ENCODE measurements at regions not wholly inside any gene's neighbourhood (a gene's known extent, or its start where the extent isn't known, plus 50 kb on each side); places are given as distances from the start of the nearest gene placed in this dataset.

- DNase-seq (no peak), ATAC-seq (replicated peaks in 1 of 4) (no peak)
- no peaks in the 10 kb centered on the region for H3K4me1 Mint-ChIP-seq
- peaks cover 22 to 49% (median 36%) of the 10 kb centered on the region in 3 donors for H3K9me3 Mint-ChIP-seq
- Histone ChIP-seq H3K4me1 (ENCODE audit: control insufficient read depth in 1 of 2, extremely low read depth in 1 of 2, insufficient read depth in 2 of 2, low read length in 2 of 2) (no peaks in the 10 kb centered on the region), H3K27me3 (replicated peaks in 1 of 2; ENCODE audit: control insufficient read depth in 2 of 2, extremely low read depth in 1 of 2, insufficient read depth in 2 of 2, low read length in 1 of 2) (no peaks in the 10 kb centered on the region), H3K9me3 (no peaks in the 10 kb centered on the region), H3K36me3 (ENCODE audit: control insufficient read depth in 2 of 2, extremely low read depth in 1 of 2, insufficient read depth in 1 of 2, low read length in 1 of 2) (no peaks in the 10 kb centered on the region), H3K27ac (ENCODE audit: low read length) (no peak overlapping the region), H3K4me3 (ENCODE audit: control insufficient read depth in 1 of 2, extremely low read depth in 1 of 2, low read length in 1 of 2) (no peak overlapping the region)
- no peaks in the 10 kb centered on the region for H3K36me3 Mint-ChIP-seq
- no peak overlapping the region for H3K27ac Mint-ChIP-seq
- CTCF ChIA-PET = no interaction called here
- H3K27me3 Mint-ChIP-seq = no peaks in the 10 kb centered on the region
- POLR2A ChIA-PET = no interaction called here
- no peak overlapping the region for H3K4me3 Mint-ChIP-seq
Observed at GRCh38 chr4:62940229-62940628, 1469.0 kb downstream of the TECRL start.

- no peaks in the 10 kb centered on the region for H3K27me3 ChIP-seq (replicated peaks in 1 of 2; ENCODE audit: control insufficient read depth in 2 of 2, extremely low read depth in 1 of 2, insufficient read depth in 2 of 2, low read length in 1 of 2)
- WGBS (ENCODE audit: insufficient coverage) = no CpG with 5 or more reads among the region's 1 CpG
- Mint-ChIP-seq H3K27me3 (no peaks in the 10 kb centered on the region), H3K9me3 (peaks cover 12 to 30% (median 18%) of the 10 kb centered on the region in 3 donors), H3K4me3 (no peak overlapping the region), H3K36me3 (no peaks in the 10 kb centered on the region), H3K27ac (no peak overlapping the region), H3K4me1 (no peaks in the 10 kb centered on the region)
- no peaks in the 10 kb centered on the region for H3K4me1 ChIP-seq (ENCODE audit: control insufficient read depth in 1 of 2, extremely low read depth in 1 of 2, insufficient read depth in 2 of 2, low read length in 2 of 2)
- no peak overlapping the region for H3K4me3 ChIP-seq (ENCODE audit: control insufficient read depth in 1 of 2, extremely low read depth in 1 of 2, low read length in 1 of 2)
- ATAC-seq (replicated peaks in 1 of 4) (no peak), DNase-seq (no peak)
- ChIA-PET POLR2A (interaction anchor here in 1 of 2 donors (0.6 kb wide), 1 partner anchor 420 kb away, joined by 4 read pairs; no protein-coding TSS in a partner anchor), CTCF (no interaction called here)
- H3K9me3 ChIP-seq = no peaks in the 10 kb centered on the region
- no peaks in the 10 kb centered on the region for H3K36me3 ChIP-seq (ENCODE audit: control insufficient read depth in 2 of 2, extremely low read depth in 1 of 2, insufficient read depth in 1 of 2, low read length in 1 of 2)
- H3K27ac ChIP-seq (ENCODE audit: low read length) = no peak overlapping the region
Observed at GRCh38 chr4:62930884-62931283, 1478.4 kb downstream of the TECRL start.

- Histone ChIP-seq H3K4me1 (ENCODE audit: control insufficient read depth in 1 of 2, extremely low read depth in 1 of 2, insufficient read depth in 2 of 2, low read length in 2 of 2) (no peaks in the 10 kb centered on the region), H3K4me3 (ENCODE audit: control insufficient read depth in 1 of 2, extremely low read depth in 1 of 2, low read length in 1 of 2) (no peak overlapping the region), H3K9me3 (no peaks in the 10 kb centered on the region), H3K27me3 (replicated peaks in 1 of 2; ENCODE audit: control insufficient read depth in 2 of 2, extremely low read depth in 1 of 2, insufficient read depth in 2 of 2, low read length in 1 of 2) (no peaks in the 10 kb centered on the region), H3K36me3 (ENCODE audit: control insufficient read depth in 2 of 2, extremely low read depth in 1 of 2, insufficient read depth in 1 of 2, low read length in 1 of 2) (no peaks in the 10 kb centered on the region), H3K27ac (ENCODE audit: low read length) (no peak overlapping the region)
- Mint-ChIP-seq H3K4me3 (no peak overlapping the region), H3K27me3 (no peaks in the 10 kb centered on the region), H3K4me1 (no peaks in the 10 kb centered on the region), H3K9me3 (peaks cover 6 to 16% (median 16%) of the 10 kb centered on the region in 3 donors), H3K36me3 (no peaks in the 10 kb centered on the region), H3K27ac (no peak overlapping the region)
- POLR2A ChIA-PET = no interaction called here
- 80% methylated on average over 1 of the region's 3 CpGs for WGBS (ENCODE audit: insufficient coverage)
- DNase-seq (no peak), ATAC-seq (replicated peaks in 1 of 4) (no peak)
- CTCF ChIA-PET = no interaction called here
Observed at GRCh38 chr4:62928483-62928882, 1480.8 kb downstream of the TECRL start.

- Histone ChIP-seq H3K4me1 (ENCODE audit: control insufficient read depth in 1 of 2, extremely low read depth in 1 of 2, insufficient read depth in 2 of 2, low read length in 2 of 2) (no peaks in the 10 kb centered on the region), H3K9me3 (no peaks in the 10 kb centered on the region), H3K27me3 (replicated peaks in 1 of 2; ENCODE audit: control insufficient read depth in 2 of 2, extremely low read depth in 1 of 2, insufficient read depth in 2 of 2, low read length in 1 of 2) (no peaks in the 10 kb centered on the region), H3K36me3 (ENCODE audit: control insufficient read depth in 2 of 2, extremely low read depth in 1 of 2, insufficient read depth in 1 of 2, low read length in 1 of 2) (no peaks in the 10 kb centered on the region), H3K27ac (ENCODE audit: low read length) (no peak overlapping the region), H3K4me3 (ENCODE audit: control insufficient read depth in 1 of 2, extremely low read depth in 1 of 2, low read length in 1 of 2) (no peak overlapping the region)
- ChIA-PET POLR2A (no interaction called here), CTCF (no interaction called here)
- H3K9me3 Mint-ChIP-seq = peaks cover 10 to 14% (median 12%) of the 10 kb centered on the region in 3 donors
- no peak for DNase-seq
- WGBS (ENCODE audit: insufficient coverage) = 63% methylated on average over 2 of the region's 3 CpGs
- no peak overlapping the region for H3K27ac Mint-ChIP-seq
- no peak for ATAC-seq (replicated peaks in 1 of 4)
- no peak overlapping the region for H3K4me3 Mint-ChIP-seq
- no peaks in the 10 kb centered on the region for H3K27me3 Mint-ChIP-seq
- no peaks in the 10 kb centered on the region for H3K4me1 Mint-ChIP-seq
- no peaks in the 10 kb centered on the region for H3K36me3 Mint-ChIP-seq
Observed at GRCh38 chr4:62927574-62927973, 1481.7 kb downstream of the TECRL start.

- H3K9me3 ChIP-seq = no peaks in the 10 kb centered on the region
- H3K4me3 Mint-ChIP-seq = no peak overlapping the region
- H3K4me1 ChIP-seq (ENCODE audit: control insufficient read depth in 1 of 2, extremely low read depth in 1 of 2, insufficient read depth in 2 of 2, low read length in 2 of 2) = no peaks in the 10 kb centered on the region
- H3K4me3 ChIP-seq (ENCODE audit: control insufficient read depth in 1 of 2, extremely low read depth in 1 of 2, low read length in 1 of 2) = no peak overlapping the region
- no peaks in the 10 kb centered on the region for H3K27me3 Mint-ChIP-seq
- peaks cover 8 to 12% (median 8%) of the 10 kb centered on the region in 3 donors for H3K9me3 Mint-ChIP-seq
- H3K36me3 Mint-ChIP-seq = no peaks in the 10 kb centered on the region
- no peak for DNase-seq
- H3K4me1 Mint-ChIP-seq = no peaks in the 10 kb centered on the region
- no peaks in the 10 kb centered on the region for H3K36me3 ChIP-seq (ENCODE audit: control insufficient read depth in 2 of 2, extremely low read depth in 1 of 2, insufficient read depth in 1 of 2, low read length in 1 of 2)
- no peaks in the 10 kb centered on the region for H3K27me3 ChIP-seq (replicated peaks in 1 of 2; ENCODE audit: control insufficient read depth in 2 of 2, extremely low read depth in 1 of 2, insufficient read depth in 2 of 2, low read length in 1 of 2)
- no peak overlapping the region for H3K27ac ChIP-seq (ENCODE audit: low read length)
- POLR2A ChIA-PET = no interaction called here
- CTCF ChIA-PET = no interaction called here
- H3K27ac Mint-ChIP-seq = no peak overlapping the region
- no CpG with 5 or more reads among the region's 4 CpGs for WGBS (ENCODE audit: insufficient coverage)
- no peak for ATAC-seq (replicated peaks in 1 of 4)
Observed at GRCh38 chr4:62923783-62924182, 1485.5 kb downstream of the TECRL start.

GRCh38 chr4:62917649-62918048 lies 1491.6 kb downstream of the TECRL start:
- POLR2A ChIA-PET = no interaction called here
- DNase-seq = no peak
- H3K4me1 ChIP-seq (ENCODE audit: control insufficient read depth in 1 of 2, extremely low read depth in 1 of 2, insufficient read depth in 2 of 2, low read length in 2 of 2) = no peaks in the 10 kb centered on the region
- no peaks in the 10 kb centered on the region for H3K9me3 ChIP-seq
- no peak overlapping the region for H3K4me3 ChIP-seq (ENCODE audit: control insufficient read depth in 1 of 2, extremely low read depth in 1 of 2, low read length in 1 of 2)
- H3K27me3 Mint-ChIP-seq = no peaks in the 10 kb centered on the region
- no peak overlapping the region for H3K27ac Mint-ChIP-seq
- H3K36me3 Mint-ChIP-seq = no peaks in the 10 kb centered on the region
- H3K27ac ChIP-seq (ENCODE audit: low read length) = no peak overlapping the region
- H3K9me3 Mint-ChIP-seq = peaks cover 0 to 10% (median 6%) of the 10 kb centered on the region in 3 donors
- CTCF ChIA-PET = no interaction called here
- H3K4me1 Mint-ChIP-seq = no peaks in the 10 kb centered on the region
- no peak overlapping the region for H3K4me3 Mint-ChIP-seq
- no peaks in the 10 kb centered on the region for H3K27me3 ChIP-seq (replicated peaks in 1 of 2; ENCODE audit: control insufficient read depth in 2 of 2, extremely low read depth in 1 of 2, insufficient read depth in 2 of 2, low read length in 1 of 2)
- no peaks in the 10 kb centered on the region for H3K36me3 ChIP-seq (ENCODE audit: control insufficient read depth in 2 of 2, extremely low read depth in 1 of 2, insufficient read depth in 1 of 2, low read length in 1 of 2)
- no CpG with 5 or more reads among the region's 2 CpGs for WGBS (ENCODE audit: insufficient coverage)
- no peak for ATAC-seq (replicated peaks in 1 of 4)

GRCh38 chr4:62914758-62915157 lies 1494.5 kb downstream of the TECRL start:
- 88% methylated on average over 1 of the region's 4 CpGs for WGBS (ENCODE audit: insufficient coverage)
- Histone ChIP-seq H3K36me3 (ENCODE audit: control insufficient read depth in 2 of 2, extremely low read depth in 1 of 2, insufficient read depth in 1 of 2, low read length in 1 of 2) (no peaks in the 10 kb centered on the region), H3K4me1 (ENCODE audit: control insufficient read depth in 1 of 2, extremely low read depth in 1 of 2, insufficient read depth in 2 of 2, low read length in 2 of 2) (no peaks in the 10 kb centered on the region), H3K27ac (ENCODE audit: low read length) (no peak overlapping the region), H3K9me3 (no peaks in the 10 kb centered on the region), H3K27me3 (replicated peaks in 1 of 2; ENCODE audit: control insufficient read depth in 2 of 2, extremely low read depth in 1 of 2, insufficient read depth in 2 of 2, low read length in 1 of 2) (no peaks in the 10 kb centered on the region), H3K4me3 (ENCODE audit: control insufficient read depth in 1 of 2, extremely low read depth in 1 of 2, low read length in 1 of 2) (no peak overlapping the region)
- no peak for ATAC-seq (replicated peaks in 1 of 4)
- Mint-ChIP-seq H3K4me1 (no peaks in the 10 kb centered on the region), H3K9me3 (peaks cover 3 to 16% (median 10%) of the 10 kb centered on the region in 3 donors), H3K27me3 (no peaks in the 10 kb centered on the region), H3K27ac (no peak overlapping the region), H3K36me3 (no peaks in the 10 kb centered on the region), H3K4me3 (no peak overlapping the region)
- DNase-seq = no peak
- CTCF ChIA-PET = no interaction called here
- POLR2A ChIA-PET = no interaction called here
